ENCODE measurements at regions not wholly inside any gene's neighbourhood (a gene's known extent, or its start where the extent isn't known, plus 50 kb on each side); places are given as distances from the start of the nearest gene placed in this dataset.

DNA sequence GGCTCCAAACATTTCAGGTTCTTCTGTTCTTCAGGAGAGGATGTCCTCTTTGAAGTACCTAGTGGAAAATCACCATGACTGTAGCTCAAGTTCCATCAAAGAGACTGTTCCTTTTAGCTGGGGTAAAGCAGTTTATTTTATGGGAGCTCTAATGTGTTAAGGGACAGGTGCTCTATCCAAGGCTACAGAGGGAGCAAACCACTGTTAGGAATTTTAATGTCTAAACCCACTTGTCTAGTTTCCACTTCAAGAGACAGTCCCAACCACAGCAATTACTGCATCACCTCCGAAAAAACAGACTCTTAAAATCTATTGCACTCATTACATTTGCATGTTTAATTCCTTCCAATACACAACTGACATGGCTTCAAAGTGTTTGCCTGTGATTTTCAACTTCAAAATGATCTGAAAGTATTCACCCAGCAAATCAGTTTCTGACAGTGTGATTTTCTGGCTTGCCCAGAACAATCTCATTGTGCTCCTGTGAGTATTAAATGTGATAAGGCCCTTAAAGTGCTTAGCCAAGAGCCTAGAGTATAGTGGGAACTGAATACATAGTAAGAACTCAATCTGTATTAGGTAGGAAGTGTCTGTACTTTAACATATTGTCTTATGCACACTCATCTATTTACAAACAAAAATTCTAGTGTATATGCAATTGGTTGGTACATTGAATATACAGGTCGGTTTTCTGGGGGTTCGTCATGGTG is 266.5 kb upstream of the CCDC54 start:
- Histone ChIP-seq H3K9me3 (ENCODE audit: low read length) (no peaks in the 10 kb centered on the region), H3K4me3 (ENCODE audit: low read depth, low read length, poor library complexity, severe bottlenecking) (no peak overlapping the region), H3F3A (ENCODE audit: insufficient read depth, low read length) (no peaks in the 10 kb centered on the region), H3K27ac (ENCODE audit: low read depth, low read length, poor library complexity, severe bottlenecking) (no peak overlapping the region), H3K4me1 (ENCODE audit: insufficient read depth, low read length, severe bottlenecking) (no peaks in the 10 kb centered on the region), H3K4me2 (ENCODE audit: low read length) (no peak overlapping the region), H3K36me3 (ENCODE audit: insufficient read depth, low read length) (no peaks in the 10 kb centered on the region), H4K20me1 (ENCODE audit: insufficient read depth, low read length) (no peaks in the 10 kb centered on the region), H3K9me2 (ENCODE audit: low read depth, low read length) (no peaks in the 10 kb centered on the region), H3K27me3 (ENCODE audit: insufficient read depth, low read length) (no peaks in the 10 kb centered on the region), H2AFZ (ENCODE audit: low read length) (no peak overlapping the region), H3K79me2 (ENCODE audit: insufficient read depth, low read length) (no peaks in the 10 kb centered on the region), H3K9ac (ENCODE audit: low read length) (no peak overlapping the region)
- TF ChIP-seq EZH2 (IDR thresholded peaks at IDR 0.05; ENCODE audit: borderline replicate concordance, low read length) = no peak
- TF ChIP-seq, protein P1, sequence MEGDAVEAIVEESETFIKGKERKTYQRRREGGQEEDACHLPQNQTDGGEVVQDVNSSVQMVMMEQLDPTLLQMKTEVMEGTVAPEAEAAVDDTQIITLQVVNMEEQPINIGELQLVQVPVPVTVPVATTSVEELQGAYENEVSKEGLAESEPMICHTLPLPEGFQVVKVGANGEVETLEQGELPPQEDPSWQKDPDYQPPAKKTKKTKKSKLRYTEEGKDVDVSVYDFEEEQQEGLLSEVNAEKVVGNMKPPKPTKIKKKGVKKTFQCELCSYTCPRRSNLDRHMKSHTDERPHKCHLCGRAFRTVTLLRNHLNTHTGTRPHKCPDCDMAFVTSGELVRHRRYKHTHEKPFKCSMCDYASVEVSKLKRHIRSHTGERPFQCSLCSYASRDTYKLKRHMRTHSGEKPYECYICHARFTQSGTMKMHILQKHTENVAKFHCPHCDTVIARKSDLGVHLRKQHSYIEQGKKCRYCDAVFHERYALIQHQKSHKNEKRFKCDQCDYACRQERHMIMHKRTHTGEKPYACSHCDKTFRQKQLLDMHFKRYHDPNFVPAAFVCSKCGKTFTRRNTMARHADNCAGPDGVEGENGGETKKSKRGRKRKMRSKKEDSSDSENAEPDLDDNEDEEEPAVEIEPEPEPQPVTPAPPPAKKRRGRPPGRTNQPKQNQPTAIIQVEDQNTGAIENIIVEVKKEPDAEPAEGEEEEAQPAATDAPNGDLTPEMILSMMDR (IDR thresholded peaks at IDR 0.05; ENCODE audit: low read length) = no peak

DNA sequence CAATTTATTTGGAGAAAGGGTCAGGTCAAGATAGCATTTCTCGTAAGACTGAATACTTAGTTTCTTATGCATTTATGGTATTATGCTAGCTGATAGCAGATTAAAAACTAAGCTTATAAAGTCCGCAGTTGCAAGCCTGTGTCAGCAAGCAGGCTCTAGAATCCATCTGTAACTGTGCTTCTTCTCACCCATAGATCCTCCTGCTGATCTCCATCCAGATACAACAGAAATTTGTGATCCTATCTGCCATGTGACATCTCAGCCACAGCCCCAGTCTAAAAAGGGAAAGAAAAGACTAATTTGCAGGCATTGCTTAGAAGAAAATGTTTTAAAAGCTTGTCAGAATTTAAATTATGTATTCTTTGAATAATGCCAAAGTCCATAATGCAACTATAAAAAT is 265.4 kb upstream of the CCDC54 start:
- no peak overlapping the region for H3K9ac ChIP-seq (ENCODE audit: low read length)

DNA sequence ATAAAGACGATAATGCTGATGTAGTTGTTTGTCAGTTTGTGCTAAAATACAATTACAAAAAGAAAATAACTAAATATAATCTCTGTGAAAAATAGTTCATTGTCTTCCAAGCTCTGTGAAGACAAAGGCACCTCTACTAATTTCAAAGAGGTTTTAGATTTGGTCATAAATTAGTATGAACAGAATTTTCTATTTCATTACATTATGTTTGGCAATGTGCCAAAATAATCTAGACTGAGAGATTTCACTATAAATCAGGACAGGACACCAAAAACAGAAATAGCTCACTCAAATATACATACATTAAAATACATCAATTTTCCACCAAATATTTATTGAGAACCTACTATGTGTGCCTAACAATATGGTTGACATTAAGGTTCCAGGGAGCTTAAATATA is 264.9 kb upstream of the CCDC54 start:
- TF ChIP-seq, protein P1 (IDR thresholded peaks at IDR 0.05; ENCODE audit: low read length) = no peak
- no peak for TF ChIP-seq EZH2 (IDR thresholded peaks at IDR 0.05; ENCODE audit: borderline replicate concordance, low read length)
- Histone ChIP-seq H3K36me3 (ENCODE audit: insufficient read depth, low read length) (no peaks in the 10 kb centered on the region), H3K4me2 (ENCODE audit: low read length) (no peak overlapping the region)

More for the DNA sequence above, 265.4 kb upstream of the CCDC54 start:
- Histone ChIP-seq H3F3A (ENCODE audit: insufficient read depth, low read length) (no peaks in the 10 kb centered on the region), H3K9me2 (ENCODE audit: low read depth, low read length) (no peaks in the 10 kb centered on the region), H3K4me3 (ENCODE audit: low read depth, low read length, poor library complexity, severe bottlenecking) (no peak overlapping the region), H3K79me2 (ENCODE audit: insufficient read depth, low read length) (no peaks in the 10 kb centered on the region), H3K4me2 (ENCODE audit: low read length) (no peak overlapping the region), H3K9me3 (ENCODE audit: low read length) (no peaks in the 10 kb centered on the region), H3K27ac (ENCODE audit: low read depth, low read length, poor library complexity, severe bottlenecking) (no peak overlapping the region), H3K36me3 (ENCODE audit: insufficient read depth, low read length) (no peaks in the 10 kb centered on the region), H3K4me1 (ENCODE audit: insufficient read depth, low read length, severe bottlenecking) (no peaks in the 10 kb centered on the region), H2AFZ (ENCODE audit: low read length) (no peak overlapping the region), H3K27me3 (ENCODE audit: insufficient read depth, low read length) (no peaks in the 10 kb centered on the region), H4K20me1 (ENCODE audit: insufficient read depth, low read length) (no peaks in the 10 kb centered on the region)
- TF ChIP-seq, protein P1 (IDR thresholded peaks at IDR 0.05; ENCODE audit: low read length) = no peak
- TF ChIP-seq EZH2 (IDR thresholded peaks at IDR 0.05; ENCODE audit: borderline replicate concordance, low read length) = no peak

More for the DNA sequence above, 264.9 kb upstream of the CCDC54 start:
- Histone ChIP-seq H3K4me1 (ENCODE audit: insufficient read depth, low read length, severe bottlenecking) (no peaks in the 10 kb centered on the region), H3K9me3 (ENCODE audit: low read length) (no peaks in the 10 kb centered on the region), H3K27me3 (ENCODE audit: insufficient read depth, low read length) (no peaks in the 10 kb centered on the region), H3K4me3 (ENCODE audit: low read depth, low read length, poor library complexity, severe bottlenecking) (no peak overlapping the region), H3F3A (ENCODE audit: insufficient read depth, low read length) (no peaks in the 10 kb centered on the region), H3K9ac (ENCODE audit: low read length) (no peak overlapping the region), H4K20me1 (ENCODE audit: insufficient read depth, low read length) (no peaks in the 10 kb centered on the region), H3K27ac (ENCODE audit: low read depth, low read length, poor library complexity, severe bottlenecking) (no peak overlapping the region), H3K79me2 (ENCODE audit: insufficient read depth, low read length) (no peaks in the 10 kb centered on the region), H3K9me2 (ENCODE audit: low read depth, low read length) (no peaks in the 10 kb centered on the region), H2AFZ (ENCODE audit: low read length) (no peak overlapping the region)

Measured in OCI-LY1 (cell line).